Effector CD8-positive, alpha-beta T cell (primary cell): ENCODE measurements at regions not wholly inside any gene's neighbourhood (a gene's known extent, or its start where the extent isn't known, plus 50 kb on each side); places are given as distances from the start of the nearest gene placed in this dataset.
"Not testable (repeated sequence)": the region's sequence is repeated elsewhere in the genome, so short reads cannot be mapped to it uniquely, and the experiment has no call there.

Experiments
- DNase-seq: peaks from one replicate; lab custom pipeline; 2025; lab: John Stamatoyannopoulos, UW

- DNase-seq: no peak
These were observed 97.4 kb upstream of the ELOVL5 start for GRCh38 chr6:53446151-53446550.

DNA sequence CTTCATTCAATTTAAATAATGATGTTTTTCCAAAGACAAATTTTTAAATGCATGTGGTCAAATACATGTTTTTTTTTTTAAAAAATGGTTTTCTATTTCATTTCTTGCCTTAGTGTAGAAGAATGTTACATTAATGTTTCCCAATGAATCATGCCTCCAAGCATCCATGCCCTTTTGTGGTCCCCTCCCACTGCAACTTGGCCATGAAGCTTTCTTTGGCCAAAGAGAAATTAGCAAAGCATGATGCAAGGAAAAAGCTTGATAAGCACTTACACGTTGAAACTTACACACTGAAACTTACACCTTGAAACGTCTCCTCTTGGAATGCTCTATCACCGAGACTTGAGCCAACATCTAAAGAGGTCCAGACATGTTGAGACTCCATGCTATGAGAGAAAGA, 93.0 kb upstream of the ELOVL5 start:
- DNase-seq: no peak

DNA sequence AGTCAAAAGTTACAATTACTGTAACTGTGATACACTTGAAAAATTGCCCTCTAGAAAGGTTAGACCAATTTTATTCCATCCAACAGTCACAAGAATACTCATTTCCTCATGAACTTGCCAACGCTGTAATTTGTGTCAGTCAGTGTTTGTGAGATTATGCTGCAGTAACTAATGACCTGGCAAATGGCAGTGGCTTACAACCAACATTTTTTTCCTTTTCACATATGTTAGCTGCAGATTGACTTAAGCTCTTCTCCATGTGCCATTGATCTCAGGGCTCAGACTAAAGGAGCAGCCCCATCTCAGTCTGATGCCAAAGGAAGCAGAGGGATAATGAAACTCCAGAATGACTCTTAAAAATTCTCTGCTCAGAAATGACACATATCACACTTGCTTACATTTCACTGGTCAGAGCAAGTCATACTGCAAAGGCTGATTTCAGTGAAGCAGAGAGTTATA, 92.3 kb upstream of the ELOVL5 start:
- DNase-seq: no peak

- no peak for DNase-seq
These were observed 91.7 kb upstream of the ELOVL5 start for GRCh38 chr6:53440336-53440945.

- no peak for DNase-seq
These were observed 90.8 kb upstream of the ELOVL5 start for GRCh38 chr6:53439556-53439955.

DNA sequence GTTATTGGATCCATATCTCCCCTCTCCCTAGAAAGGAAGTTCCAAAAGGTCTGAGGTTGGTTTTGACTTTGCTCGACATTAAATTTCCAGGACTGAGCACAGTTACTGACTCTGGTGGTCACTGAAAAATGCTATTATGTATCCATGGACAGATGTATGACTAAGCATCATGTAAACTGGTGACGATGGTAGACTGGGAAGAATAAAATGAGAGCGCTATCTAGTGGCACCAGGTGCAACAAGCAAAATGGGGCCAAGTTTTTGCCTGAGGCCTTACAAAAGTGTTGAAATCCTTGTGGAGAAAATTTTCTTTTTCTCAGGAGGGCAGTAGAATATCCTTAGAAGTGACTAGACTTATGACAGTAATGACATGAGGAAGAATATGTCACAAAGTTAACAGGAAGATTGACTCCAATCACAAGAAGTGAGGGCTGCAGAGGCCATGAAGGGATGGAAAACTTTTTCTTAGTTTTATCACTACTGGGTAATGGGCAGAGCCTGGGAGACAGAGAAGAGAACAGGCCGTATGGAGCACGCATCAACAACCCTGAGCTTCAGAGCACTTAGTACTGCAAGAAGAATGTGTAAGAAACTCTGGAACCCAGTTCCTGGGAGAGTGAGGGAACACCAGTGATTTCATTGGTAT, 88.9 kb upstream of the ELOVL5 start:
- no peak for DNase-seq

GRCh38 chr6:53436526-53437303, 88.0 kb upstream of the ELOVL5 start:
- no peak for DNase-seq

DNA sequence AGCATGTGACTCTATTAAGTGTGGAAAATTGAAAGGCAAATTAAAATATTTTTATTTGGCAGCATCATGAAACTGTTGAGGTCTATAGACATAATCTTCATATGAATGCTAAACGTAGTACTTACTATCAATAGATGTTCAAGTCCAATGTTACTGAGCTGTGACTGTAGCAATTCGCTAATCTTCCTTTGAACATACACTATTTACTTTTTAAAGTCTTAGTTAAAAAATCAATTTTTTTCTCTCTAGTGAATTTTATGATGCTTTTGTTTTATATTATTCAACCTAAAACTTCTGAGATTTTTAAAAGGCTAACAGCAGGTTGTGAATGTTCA, 85.2 kb upstream of the ELOVL5 start:
- DNase-seq: no peak

GRCh38 chr6:53433261-53433950, 84.7 kb upstream of the ELOVL5 start:
- DNase-seq: no peak

GRCh38 chr6:53432318-53433161, 83.8 kb upstream of the ELOVL5 start:
- no peak for DNase-seq

DNA sequence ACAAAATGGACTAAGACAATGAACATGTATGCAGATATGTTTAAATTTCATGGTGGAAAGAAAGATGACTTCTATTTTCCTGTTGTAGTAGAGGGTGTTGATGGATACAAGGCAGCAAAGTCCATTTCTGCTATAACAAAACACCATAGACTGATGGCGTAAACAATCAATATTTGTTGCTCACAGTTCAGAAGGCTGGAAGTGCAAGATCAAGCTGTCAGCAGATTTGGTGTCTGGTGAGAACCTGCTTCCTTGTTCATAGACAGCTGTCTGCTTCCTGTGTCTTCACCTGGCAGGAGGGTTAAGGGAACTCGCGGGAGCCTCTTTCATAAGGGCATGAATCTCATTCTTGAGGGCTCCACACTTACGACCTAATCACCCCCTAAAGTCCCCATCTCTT, 83.0 kb upstream of the ELOVL5 start:
- DNase-seq: no peak

GRCh38 chr6:53429401-53429800, 80.7 kb upstream of the ELOVL5 start:
- DNase-seq: no peak

DNA sequence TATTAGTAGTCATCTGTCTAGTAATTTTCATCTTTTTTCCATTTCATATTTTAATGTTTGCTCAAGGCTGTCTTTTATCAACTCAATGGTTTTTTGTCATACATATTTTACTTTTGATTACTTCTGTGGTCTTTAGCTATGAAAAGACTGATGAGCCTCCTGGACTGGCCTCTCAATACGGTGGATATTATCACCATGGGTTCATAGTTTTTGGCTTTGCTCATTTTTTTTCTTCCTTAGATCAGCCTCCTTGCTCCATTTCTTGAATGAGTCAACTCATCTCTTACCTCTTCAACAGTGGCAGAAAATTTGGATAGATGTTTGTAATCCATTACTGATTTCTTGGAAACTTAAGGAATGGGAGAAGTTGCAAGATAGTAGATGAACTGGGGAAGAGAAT, 80.1 kb upstream of the ELOVL5 start:
- DNase-seq: no peak

DNA sequence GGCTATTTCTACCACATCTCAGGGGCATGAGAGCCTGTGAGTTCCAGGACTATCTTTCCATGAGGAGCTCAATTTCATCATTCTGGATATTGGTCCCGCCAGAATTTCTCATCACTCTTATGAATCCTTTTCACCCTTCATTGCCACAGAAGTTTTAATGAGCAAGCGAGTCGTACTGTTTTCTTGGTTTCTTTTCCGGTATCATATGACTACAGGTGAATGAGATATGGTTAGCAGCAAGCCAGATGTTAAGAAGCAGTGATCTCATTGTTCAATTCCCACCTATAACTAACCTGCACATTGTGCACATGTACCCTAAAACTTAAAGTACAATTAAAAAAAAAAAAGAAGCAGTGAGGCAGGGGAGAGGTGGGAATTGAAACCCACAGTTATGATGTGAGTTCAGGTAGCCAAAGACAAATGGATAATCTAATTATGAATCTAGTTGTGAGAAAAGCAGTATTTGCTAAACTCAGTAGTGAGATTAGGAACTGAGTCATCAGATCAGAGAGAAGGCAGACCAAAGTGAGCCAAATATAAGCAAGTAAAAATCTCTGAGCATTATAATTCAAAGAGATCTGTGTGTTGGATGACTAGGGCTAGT, 78.0 kb upstream of the ELOVL5 start:
- no peak for DNase-seq

- no peak for DNase-seq
These were observed 77.4 kb upstream of the ELOVL5 start for GRCh38 chr6:53426117-53426516.

DNA sequence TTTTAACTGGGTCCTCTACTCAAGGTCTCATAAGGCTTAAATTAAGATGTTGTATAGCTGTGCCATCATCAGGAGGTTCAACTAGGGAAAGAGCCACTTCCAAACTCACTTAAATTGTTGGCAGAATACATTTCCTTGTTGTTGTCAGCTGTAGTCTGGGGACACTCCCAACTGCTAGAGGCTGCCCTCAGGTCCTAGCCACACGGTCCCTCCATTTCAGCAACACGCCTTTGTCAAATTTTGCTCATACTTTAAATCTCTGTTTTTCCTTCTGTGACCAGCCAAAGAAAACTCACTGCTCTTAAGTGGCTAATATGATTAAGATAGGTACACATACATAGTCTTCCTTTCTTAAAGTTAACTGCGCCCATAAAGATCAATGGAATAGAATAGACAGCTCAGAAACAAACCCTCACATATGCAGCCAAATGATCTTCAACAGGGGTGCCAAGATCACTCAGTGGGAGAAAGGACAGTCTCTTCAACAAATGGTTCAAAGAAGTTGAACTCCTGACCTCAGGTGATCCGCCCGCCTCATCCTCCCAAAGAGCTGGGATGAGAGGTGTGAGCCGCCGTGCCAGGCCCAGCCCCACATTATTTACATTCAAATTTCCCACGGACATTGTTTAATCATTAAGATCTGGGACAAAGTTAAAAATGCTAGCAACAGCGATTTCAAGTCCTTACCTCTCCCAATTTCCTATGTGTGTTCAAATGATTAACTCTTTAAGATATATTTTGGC, 76.4 kb upstream of the ELOVL5 start:
- DNase-seq: no peak

DNA sequence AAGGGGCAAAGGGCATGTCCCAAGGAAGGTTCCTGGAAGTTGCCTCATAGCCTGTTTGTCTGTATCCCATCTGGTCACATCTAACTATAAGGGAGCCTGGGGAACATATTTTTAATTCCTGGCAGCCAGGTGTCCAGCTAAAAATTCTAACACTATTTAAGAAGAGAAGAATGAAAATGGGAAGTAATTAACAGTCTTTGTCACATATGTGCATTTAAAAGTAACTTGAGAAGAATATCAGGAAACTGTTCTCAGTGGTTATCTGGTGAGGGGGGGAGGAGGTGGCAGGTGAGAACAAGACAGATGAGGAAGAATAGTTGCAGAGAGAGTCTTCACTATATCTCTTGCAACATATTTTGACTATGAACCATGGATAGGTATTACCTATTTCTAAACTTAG, 75.5 kb upstream of the ELOVL5 start:
- no peak for DNase-seq

DNA sequence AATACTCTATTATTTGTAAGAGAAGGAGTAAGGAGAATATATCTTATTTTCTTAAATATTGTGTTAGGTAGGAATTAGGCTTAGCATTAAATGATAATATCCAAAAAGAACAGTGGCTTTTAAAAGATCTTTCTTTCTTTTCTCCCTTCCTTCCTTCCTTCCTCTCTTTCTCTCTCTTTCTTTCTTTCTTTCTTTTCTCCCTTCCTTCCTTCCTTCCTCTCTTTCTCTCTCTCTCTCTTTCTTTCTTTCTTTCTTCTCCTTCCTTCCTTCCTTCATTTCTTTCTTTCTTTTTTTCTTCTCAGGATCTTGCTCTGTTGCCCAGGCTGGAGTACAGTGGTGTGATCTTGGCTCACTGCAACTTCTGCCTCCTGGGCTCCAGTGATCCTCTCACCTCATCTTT, 74.8 kb upstream of the ELOVL5 start:
- not testable (repeated sequence) for DNase-seq

DNA sequence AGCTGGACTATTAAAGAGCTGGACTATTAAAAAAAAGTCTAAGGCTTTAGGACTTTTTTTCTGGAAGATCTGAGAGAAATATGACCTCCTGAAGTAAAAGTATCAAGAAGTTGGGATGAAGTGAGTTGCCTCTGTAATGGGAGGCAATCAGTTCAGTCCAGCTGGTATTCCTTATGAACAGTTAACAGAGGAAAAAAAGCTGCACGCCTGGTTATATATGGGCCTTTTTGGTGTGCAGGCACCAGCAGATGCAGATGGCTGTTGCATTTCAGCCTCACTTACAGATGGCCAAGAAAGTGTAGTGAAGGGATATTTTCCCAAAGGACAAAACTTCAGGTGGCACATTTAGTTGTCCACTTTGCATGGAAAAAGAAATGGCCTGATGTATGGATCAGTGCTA, 70.3 kb upstream of the ELOVL5 start:
- no peak for DNase-seq

GRCh38 chr6:53418288-53418687, 69.5 kb upstream of the ELOVL5 start:
- DNase-seq: no peak

DNA sequence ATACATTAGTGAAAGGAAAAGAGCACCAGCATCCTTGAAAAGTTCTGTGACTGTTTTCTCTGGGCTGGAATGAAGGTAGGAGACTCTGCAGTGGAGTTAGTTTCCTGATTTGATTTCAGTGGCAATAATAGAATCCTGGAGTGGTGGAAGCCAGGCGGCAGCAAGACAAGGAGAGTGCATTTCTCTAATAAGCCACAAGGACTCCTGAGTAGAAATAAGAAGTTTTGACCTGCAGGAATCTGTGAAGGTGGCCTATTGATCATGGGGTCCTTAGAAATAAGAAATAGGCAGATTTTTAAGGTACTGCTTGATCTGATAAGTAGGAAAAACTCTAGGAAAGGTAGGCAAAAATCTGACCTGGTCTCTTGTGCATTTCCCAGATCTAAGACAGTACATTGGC, 68.4 kb upstream of the ELOVL5 start:
- DNase-seq: no peak
